Spleen (tissue), 11 donors: ENCODE measurements at regions not wholly inside any gene's neighbourhood (a gene's known extent, or its start where the extent isn't known, plus 50 kb on each side); places are given as distances from the start of the nearest gene placed in this dataset.

Experiments
- DNase-seq: peaks from one replicate; pipeline ENCODE4 v3.0.0-alpha.2; 2020
- H3K27ac ChIP-seq, 8 donors: fragments of 200-600 bp; sonication (generic) in 7 of 8; 1 replicate in 4 of 8; 2 replicates in 4 of 8; pipeline versions ENCODE4 v1.5.0 to v1.8.0; 2016 to 2021; ENCODE audit warnings: inconsistent platforms in 4 of 8, mild to moderate bottlenecking in 4 of 8, moderate library complexity in 1 of 8
- H3K27me3 ChIP-seq, 7 donors: fragments of 200-600 bp; sonication (generic) in 6 of 7; replicated peaks in 1 of 7; 1 replicate in 4 of 7; 2 replicates in 3 of 7; pipeline versions ENCODE4 v1.5.0 to v1.8.0; 2016 to 2021; ENCODE audit warnings: inconsistent platforms in 3 of 7, mild to moderate bottlenecking in 1 of 7
- H3K36me3 ChIP-seq, 6 donors: fragments of 200-600 bp; sonication (generic) in 5 of 6; 1 replicate in 4 of 6; 2 replicates in 2 of 6; pipeline versions ENCODE4 v1.5.0 to v1.8.0; 2016 to 2021; ENCODE audit warnings: inconsistent platforms in 2 of 6
- H3K4me1 ChIP-seq, 6 donors: fragments of 200-600 bp; sonication (generic) in 5 of 6; 1 replicate in 3 of 6; 2 replicates in 3 of 6; pipeline versions ENCODE4 v1.5.0 to v1.8.0; 2016 to 2021; ENCODE audit warnings: inconsistent platforms in 3 of 6
- H3K4me3 ChIP-seq, 8 donors: fragments of 200-600 bp; sonication (generic) in 7 of 8; 1 replicate in 4 of 8; 2 replicates in 4 of 8; pipeline versions ENCODE4 v1.5.0 to v1.8.0; 2016 to 2021; ENCODE audit warnings: inconsistent platforms in 4 of 8, mild to moderate bottlenecking in 4 of 8, moderate library complexity in 2 of 8
- H3K9me3 ChIP-seq, 8 donors: fragments of 200-600 bp; sonication (generic) in 7 of 8; 1 replicate in 4 of 8; 2 replicates in 4 of 8; pipeline versions ENCODE4 v1.5.0 to v1.8.0; 2016 to 2021; ENCODE audit warnings: inconsistent platforms in 4 of 8
- POLR2A ChIP-seq, 3 donors: fragments of 450-650 bp; IDR thresholded peaks; one replicate each; pipeline ENCODE4 v1.5.1; 2017; ENCODE audit warnings: antibody characterized with exemption in 3 of 3, mild to moderate bottlenecking in 1 of 3
- POLR2AphosphoS5 ChIP-seq, 3 donors: sonication (generic); formaldehyde crosslinking; IDR thresholded peaks; one replicate each; pipeline ENCODE4 v1.5.1; 2017; ENCODE audit warnings: antibody characterized with exemption in 3 of 3
- WGBS, 5 donors: extraction: QIAGEN DNeasy Blood & Tissue Kit in 3 of 5; methylation state at CpG; one replicate each; pipeline versions ENCODE4 v1.1.5 to v1.1.7; 2013 to 2018; 5-methylcytosine and 5-hydroxymethylcytosine counted together
- intact Hi-C: fragments of 100-400 bp; cut with DNase I; formaldehyde crosslinking; loops from one replicate; pipeline ENCODE4 v1.15.0; 2023; ENCODE audit warnings: low total_unique reads
- TF ChIP-seq, protein P1 (sequence below), 11 experiments: fragments of 200-600 bp in 7 of 11; fragments of 450-650 bp in 4 of 11; sonication (generic) in 4 of 11; IDR thresholded peaks in 8 of 11; conservative IDR thresholded peaks in 3 of 11; 1 replicate in 7 of 11; 2 replicates in 4 of 11; pipeline versions ENCODE4 v1.4.0 to v1.8.0; 2016 to 2021; ENCODE audit warnings: antibody characterized with exemption in 11 of 11, inconsistent platforms in 4 of 11, mild to moderate bottlenecking in 1 of 11
- donor health status: healthy with polysubstance abuse.
- donor health status: DM: no; HTN: no; CAD: no; lungs with moderate emphysema.
- donor health status: DM: no; HTN: no; CAD: no.
- donor health status: Bipolar disorder and iron deficiency.
- donor health status: healthy.
- donor health status: DM: no; HTN: no; CAD: no.
- donor health status: DM: yes; HTN: yes; CAD: no.

DNA sequence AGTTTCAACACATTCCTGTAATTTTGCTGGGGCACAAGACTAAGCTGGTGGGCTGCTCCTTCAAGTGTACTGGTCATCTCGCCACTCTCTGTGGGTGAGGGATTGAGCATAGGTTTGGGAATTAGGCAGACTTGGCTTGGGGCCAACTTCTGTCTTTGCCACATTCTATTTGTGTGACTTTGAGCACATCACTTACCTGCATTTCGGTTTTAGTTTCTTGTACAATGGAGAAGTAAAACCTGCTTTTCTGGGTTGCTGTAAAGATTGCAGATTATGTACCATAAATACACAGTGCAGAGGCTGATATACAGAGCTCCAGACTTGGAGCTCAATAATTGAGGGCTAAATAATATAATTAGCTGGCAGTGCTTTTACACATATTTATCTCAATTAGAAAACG lies 162.1 kb downstream of the C3orf38 start:
- Histone ChIP-seq H3K9me3 (no peaks in the 10 kb centered on the region), H3K27me3 (peaks cover 0 to 5% (median 0%) of the 10 kb centered on the region in 7 donors), H3K4me3 (no peak overlapping the region), H3K36me3 (no peaks in the 10 kb centered on the region), H3K4me1 (no peaks in the 10 kb centered on the region), H3K27ac (no peak overlapping the region)
- intact Hi-C loops: no loop called here
- DNase-seq: no peak
- TF ChIP-seq, protein P1, sequence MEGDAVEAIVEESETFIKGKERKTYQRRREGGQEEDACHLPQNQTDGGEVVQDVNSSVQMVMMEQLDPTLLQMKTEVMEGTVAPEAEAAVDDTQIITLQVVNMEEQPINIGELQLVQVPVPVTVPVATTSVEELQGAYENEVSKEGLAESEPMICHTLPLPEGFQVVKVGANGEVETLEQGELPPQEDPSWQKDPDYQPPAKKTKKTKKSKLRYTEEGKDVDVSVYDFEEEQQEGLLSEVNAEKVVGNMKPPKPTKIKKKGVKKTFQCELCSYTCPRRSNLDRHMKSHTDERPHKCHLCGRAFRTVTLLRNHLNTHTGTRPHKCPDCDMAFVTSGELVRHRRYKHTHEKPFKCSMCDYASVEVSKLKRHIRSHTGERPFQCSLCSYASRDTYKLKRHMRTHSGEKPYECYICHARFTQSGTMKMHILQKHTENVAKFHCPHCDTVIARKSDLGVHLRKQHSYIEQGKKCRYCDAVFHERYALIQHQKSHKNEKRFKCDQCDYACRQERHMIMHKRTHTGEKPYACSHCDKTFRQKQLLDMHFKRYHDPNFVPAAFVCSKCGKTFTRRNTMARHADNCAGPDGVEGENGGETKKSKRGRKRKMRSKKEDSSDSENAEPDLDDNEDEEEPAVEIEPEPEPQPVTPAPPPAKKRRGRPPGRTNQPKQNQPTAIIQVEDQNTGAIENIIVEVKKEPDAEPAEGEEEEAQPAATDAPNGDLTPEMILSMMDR (IDR thresholded peaks at IDR 0.05 in 8 of 11, conservative IDR thresholded peaks at IDR 0.05 in 3 of 11): no peak
- TF ChIP-seq POLR2AphosphoS5 (IDR thresholded peaks at IDR 0.05): no peak
- TF ChIP-seq POLR2A (IDR thresholded peaks at IDR 0.05): no peak
- WGBS, 5 donors: 72 to 86% (median 84%) methylated on average over 3 of the region's 3 CpGs

DNA sequence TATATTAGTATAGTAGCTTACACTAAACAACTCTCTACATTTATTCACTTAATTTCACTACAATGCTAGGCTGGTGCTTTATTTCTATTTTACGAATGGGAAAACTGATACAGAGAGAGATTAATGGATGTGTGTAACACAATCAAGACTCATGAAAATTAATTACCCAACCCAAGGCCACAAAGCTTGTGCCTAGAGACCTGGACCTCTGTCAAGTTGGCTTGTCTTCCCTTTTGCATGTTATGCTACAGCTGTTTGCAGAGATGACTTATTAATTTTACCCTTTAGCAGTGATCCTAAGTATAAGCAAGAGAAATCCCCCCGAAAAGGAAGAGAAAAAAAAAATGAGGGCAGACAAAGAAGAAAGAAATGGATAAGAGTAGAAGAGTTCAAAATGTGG lies 162.5 kb downstream of the C3orf38 start:
- Histone ChIP-seq H3K36me3 (no peaks in the 10 kb centered on the region), H3K9me3 (no peaks in the 10 kb centered on the region), H3K4me3 (no peak overlapping the region), H3K4me1 (no peaks in the 10 kb centered on the region), H3K27me3 (peaks cover 0 to 5% (median 0%) of the 10 kb centered on the region in 7 donors), H3K27ac (no peak overlapping the region)
- intact Hi-C loops: no loop called here
- DNase-seq: no peak
- no peak for TF ChIP-seq POLR2A (IDR thresholded peaks at IDR 0.05)
- no peak for TF ChIP-seq POLR2AphosphoS5 (IDR thresholded peaks at IDR 0.05)
- TF ChIP-seq, protein P1 (IDR thresholded peaks at IDR 0.05 in 8 of 11, conservative IDR thresholded peaks at IDR 0.05 in 3 of 11): no peak
- 57 to 78% (median 65%) methylated on average over 2 of the region's 2 CpGs for WGBS, 5 donors

DNA sequence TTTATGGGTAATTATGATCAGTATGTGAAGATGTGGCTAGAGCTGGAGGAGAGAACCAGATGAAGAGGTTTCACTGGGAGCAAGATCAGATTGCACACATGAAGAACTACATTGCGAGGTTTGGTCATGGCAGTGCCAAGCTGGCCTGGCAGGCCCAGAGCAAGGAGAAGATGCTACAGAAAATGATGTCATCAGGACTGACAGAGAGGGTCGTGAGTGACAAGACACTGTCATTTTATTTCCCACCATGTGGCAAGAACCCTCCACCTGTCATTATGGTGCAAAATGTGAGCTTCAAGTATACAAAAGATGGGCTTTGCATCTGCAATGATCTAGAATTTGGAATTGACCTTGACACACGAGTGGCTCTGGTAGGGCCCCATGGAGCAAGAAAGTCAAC lies 168.3 kb downstream of the C3orf38 start:
- Histone ChIP-seq H3K4me1 (no peaks in the 10 kb centered on the region), H3K27ac (no peak overlapping the region), H3K36me3 (no peaks in the 10 kb centered on the region), H3K9me3 (no peaks in the 10 kb centered on the region), H3K27me3 (no peaks in the 10 kb centered on the region), H3K4me3 (no peak overlapping the region)
- TF ChIP-seq POLR2A (IDR thresholded peaks at IDR 0.05): no peak
- TF ChIP-seq, protein P1 (IDR thresholded peaks at IDR 0.05 in 8 of 11, conservative IDR thresholded peaks at IDR 0.05 in 3 of 11): no peak
- no peak for TF ChIP-seq POLR2AphosphoS5 (IDR thresholded peaks at IDR 0.05)
- intact Hi-C loops: no loop called here
- 74 to 90% (median 80%) methylated on average over 3 of the region's 3 CpGs for WGBS, 5 donors
- DNase-seq: no peak

DNA sequence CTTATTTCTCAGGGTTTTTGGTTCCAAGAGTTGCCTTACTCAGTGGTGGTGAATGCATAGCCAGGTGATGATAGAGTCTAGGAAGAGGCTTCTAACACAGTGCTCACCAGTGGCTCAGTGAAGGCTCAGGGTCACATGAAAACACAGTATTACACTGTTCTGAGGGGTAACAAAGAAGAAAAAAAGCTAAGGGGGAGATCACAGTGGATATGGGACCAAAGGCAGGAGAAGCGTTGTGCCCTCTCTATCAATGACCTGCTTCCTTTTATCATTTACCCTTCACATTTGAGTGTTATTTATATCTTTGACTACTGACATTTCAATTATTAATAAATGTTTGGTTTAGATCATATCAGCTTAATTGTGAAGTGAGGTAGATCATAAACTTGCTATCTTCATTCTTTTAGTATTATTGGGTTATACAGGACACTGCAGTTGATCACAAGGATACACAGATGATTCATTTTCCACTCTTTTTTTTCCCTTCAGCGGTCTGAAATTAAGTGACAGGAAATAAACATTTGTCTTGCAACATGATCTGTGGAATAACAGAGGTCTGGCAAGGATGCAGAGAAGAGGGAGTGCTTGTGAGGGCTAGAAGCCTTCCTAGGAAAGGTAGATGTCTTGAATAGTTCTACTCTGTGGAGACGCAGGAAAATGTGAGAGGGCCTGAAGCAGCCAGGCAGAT lies 171.7 kb downstream of the C3orf38 start:
- 55 to 67% (median 62%) methylated on average over 3 of the region's 3 CpGs for whole genome bisulfite sequencing, 5 donors
- intact Hi-C loops: no loop called here
- TF ChIP-seq POLR2AphosphoS5 (IDR thresholded peaks at IDR 0.05): no peak
- TF ChIP-seq, protein P1 (IDR thresholded peaks at IDR 0.05 in 8 of 11, conservative IDR thresholded peaks at IDR 0.05 in 3 of 11): no peak
- no peak for TF ChIP-seq POLR2A (IDR thresholded peaks at IDR 0.05)

More for the DNA sequence above, 171.7 kb downstream of the C3orf38 start:
- Histone ChIP-seq H3K4me1 (no peaks in the 10 kb centered on the region), H3K36me3 (no peaks in the 10 kb centered on the region), H3K27ac (no peak overlapping the region), H3K9me3 (no peaks in the 10 kb centered on the region), H3K4me3 (no peak overlapping the region), H3K27me3 (no peaks in the 10 kb centered on the region)
- DNase-seq: no peak
